H1 (cell line): ENCODE measurements at regions not wholly inside any gene's neighbourhood (a gene's known extent, or its start where the extent isn't known, plus 50 kb on each side); places are given as distances from the start of the nearest gene placed in this dataset.

ENCODE experiments used
- ATF2 ChIP-seq: IDR thresholded peaks from 2 replicates; pipeline ENCODE4 v1.6.1; 2012; ENCODE audit warnings: low read length, inconsistent platforms
- CBX5 ChIP-seq: fragments of 300-800, 300-1000 bp; sonication (generic); IDR thresholded peaks from 2 replicates; pipeline ENCODE4 v1.7.1; 2016; ENCODE audit warnings: antibody characterized with exemption, low read length, low read depth
- CREB1 ChIP-seq: IDR thresholded peaks from 2 replicates; pipeline ENCODE4 v1.6.1; 2012; ENCODE audit warnings: inconsistent platforms
- YY1 ChIP-seq: IDR thresholded peaks from 2 replicates; pipeline ENCODE4 v1.6.1; 2011; ENCODE audit warnings: low read depth, mild to moderate bottlenecking, low read length

GRCh38 chr4:100843910-100844309 is 326.1 kb upstream of the EMCN start (continued):
- TF ChIP-seq ATF2 (no peak), CBX5 (no peak), CREB1 (no peak), YY1 (no peak)
